Hindlimb muscle (tissue), 1 donor: ENCODE measurements at regions not wholly inside any gene's neighbourhood (a gene's known extent, or its start where the extent isn't known, plus 50 kb on each side); places are given as distances from the start of the nearest gene placed in this dataset.
"Not testable (repeated sequence)": the region's sequence is repeated elsewhere in the genome, so short reads cannot be mapped to it uniquely, and the experiment has no call there.

Experiments
- DNase-seq: peaks from one replicate; pipeline ENCODE4 v3.0.0-alpha.2; 2013

DNA sequence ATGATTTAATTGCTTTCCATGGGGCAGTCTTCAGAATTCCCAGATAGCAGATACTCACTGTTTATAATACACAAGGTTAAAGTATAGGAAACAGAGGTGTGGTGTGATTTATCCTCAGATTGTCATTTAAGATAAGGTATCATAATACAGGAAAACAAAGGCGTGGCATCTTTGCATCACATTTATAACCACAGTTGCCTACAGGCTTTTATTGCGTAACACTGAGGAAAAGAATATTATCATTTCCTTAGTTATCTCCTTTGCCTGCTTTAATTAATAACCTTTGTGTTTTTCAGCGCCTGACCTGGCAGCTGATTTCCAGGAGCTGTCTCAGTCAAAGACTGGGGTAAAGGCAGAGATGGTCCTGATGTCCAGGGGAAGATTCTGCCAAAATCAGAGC is 68.8 kb downstream of the SSX7 start:
- DNase-seq: no peak

DNA sequence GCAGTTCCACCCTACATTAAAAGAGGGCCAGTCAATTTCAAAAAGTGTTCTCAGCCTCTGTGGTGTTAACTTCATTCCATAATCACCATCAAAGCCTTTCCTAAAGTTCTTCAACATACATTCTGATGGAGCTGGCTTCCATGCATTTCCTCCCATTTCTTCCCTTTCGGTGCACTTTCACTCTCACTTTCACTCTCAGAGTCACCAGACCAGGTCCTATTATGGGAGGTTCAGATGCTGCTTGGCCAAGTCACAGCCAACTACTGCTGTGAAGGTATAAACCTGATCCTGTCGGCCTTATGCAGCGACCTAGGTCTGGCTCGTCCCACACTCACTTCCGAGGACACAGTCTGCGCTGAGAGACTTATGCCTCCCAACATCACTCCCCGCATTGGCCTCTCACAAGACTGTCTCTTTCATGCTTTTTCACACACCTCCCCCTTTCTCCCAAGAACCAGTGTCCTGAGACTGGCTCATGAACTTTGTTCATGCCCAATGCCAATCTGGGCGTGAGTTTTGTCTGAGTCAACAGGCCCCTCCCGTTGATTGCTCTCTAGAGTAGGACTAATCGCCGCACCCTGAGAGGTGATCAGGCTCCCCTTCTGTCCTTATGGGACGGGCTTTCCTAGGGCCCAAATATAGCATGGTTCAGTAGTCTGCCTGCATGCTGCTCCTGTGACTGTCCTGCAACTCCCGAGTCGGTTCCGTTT is 60.8 kb upstream of the XAGE1B start:
- DNase-seq: no peak

DNA sequence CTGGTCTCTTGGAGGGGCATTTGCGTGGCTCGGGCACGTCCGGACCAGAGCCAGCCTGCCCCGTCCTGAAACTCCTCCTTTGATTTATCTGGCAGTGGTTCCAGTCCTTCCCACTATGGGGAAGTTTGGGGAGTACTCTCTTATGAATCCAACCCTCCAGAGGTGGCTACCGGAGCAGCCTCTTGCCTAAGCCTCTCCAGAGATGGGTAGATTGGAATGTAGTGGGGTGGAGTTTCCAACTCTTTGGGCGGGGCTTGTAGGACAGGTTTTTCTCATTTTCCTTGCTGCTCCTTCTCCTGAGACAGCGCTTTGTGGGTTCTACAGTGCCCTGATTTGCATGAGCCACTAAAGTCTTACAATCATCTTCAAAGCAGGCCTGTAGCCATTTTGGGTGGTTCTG is 60.1 kb upstream of the XAGE1B start:
- no peak for DNase-seq

DNA sequence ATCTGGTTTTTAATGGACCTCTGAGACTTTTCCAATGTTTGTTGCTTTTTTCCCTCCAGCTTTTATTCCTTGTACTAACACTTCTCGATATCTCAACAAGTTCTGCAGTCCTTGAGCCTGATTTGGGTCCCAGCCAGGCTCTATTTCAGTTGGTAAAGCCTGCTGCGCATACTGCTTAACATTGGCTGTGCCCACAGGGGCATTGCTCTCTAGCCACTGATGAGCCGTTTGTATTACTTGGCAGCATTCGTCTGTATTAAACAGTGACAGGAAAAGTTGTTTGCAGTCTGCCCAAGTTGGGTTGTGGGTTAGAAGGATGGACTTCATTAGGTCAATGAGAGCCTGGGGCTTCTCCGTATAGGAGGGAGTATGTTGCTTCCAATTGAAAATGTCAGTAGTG is 59.6 kb upstream of the XAGE1B start:
- DNase-seq: no peak

DNA sequence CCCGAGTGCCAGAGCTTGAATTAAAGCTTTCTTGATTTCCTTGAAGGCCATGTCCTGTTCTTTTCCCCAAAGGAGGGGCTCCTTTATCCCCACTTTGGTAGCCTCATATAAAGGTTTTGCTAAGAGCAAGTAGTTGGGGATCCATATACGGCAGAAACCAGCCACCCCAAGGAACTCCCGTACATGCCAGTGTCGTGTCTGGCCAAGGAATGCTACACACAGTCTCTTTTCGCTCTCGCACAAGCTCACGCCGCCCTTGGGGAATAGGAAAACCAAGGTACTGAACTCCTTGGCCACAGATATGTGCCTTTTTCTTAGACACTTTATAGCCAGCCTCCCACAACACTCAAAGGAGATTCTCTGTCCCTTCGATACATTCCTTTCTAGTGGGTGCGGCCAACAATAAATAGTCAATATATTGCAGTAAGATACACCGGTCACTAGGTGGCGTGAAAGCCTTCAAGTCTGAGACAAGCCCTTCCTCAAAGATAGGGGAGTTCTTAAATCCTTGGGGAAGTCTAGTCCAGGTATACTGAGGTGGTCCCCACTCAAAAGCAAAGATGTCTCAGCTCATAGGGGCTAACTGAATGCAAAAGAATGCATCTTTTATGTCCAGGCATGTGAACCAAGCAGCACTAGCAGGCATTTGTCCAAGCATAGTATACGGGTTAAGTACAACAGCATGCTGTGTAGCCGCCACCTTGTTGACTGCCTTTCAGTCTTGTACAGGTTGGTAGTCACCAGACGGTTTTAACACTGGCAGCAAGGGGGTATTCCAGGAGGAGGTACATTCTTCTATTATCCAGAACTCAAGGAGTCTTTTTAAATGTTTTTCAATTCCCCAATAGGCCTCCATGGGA is 57.8 kb upstream of the XAGE1B start:
- peak; percentile 8 for DNase-seq

DNA sequence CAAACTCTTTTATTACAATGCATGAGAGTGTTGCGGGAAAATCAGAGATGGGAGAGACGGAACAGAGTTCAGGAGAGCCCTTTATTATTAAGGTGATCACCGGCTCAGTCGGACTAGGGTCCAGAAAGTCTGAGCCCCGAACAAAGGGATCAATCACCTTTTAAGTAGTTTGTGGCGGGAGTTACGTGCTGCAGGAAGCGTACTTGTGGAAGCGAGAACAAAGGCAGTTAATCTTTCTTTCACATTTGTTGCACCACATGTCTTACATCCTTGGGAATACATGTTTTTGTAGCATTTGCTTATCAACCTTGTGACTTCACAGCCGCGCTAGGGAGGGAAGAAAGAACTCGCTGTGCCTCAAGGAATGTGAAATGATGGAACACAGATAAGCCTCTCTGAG is 51.3 kb upstream of the XAGE1B start:
- DNase-seq: not testable (repeated sequence)
